ENCODE measurements at regions not wholly inside any gene's neighbourhood (a gene's known extent, or its start where the extent isn't known, plus 50 kb on each side); places are given as distances from the start of the nearest gene placed in this dataset.
A peak's percentile ranks its signal among the peaks of the same experiment; 100 is the strongest.

GRCh38 chr17:70906808-70907207 is 737.5 kb downstream of the KCNJ2 start:
- H3K9ac ChIP-seq (ENCODE audit: low read length in 3 of 3), result no peak overlapping the region
- H3K4me3 ChIP-seq (ENCODE audit: low read length in 3 of 3), result no peak overlapping the region
- no peaks in the 10 kb centered on the region for H3K36me3 ChIP-seq (ENCODE audit: control insufficient read depth in 2 of 3, insufficient read depth in 3 of 3, low read length in 3 of 3)
- TF ChIP-seq, protein P1, sequence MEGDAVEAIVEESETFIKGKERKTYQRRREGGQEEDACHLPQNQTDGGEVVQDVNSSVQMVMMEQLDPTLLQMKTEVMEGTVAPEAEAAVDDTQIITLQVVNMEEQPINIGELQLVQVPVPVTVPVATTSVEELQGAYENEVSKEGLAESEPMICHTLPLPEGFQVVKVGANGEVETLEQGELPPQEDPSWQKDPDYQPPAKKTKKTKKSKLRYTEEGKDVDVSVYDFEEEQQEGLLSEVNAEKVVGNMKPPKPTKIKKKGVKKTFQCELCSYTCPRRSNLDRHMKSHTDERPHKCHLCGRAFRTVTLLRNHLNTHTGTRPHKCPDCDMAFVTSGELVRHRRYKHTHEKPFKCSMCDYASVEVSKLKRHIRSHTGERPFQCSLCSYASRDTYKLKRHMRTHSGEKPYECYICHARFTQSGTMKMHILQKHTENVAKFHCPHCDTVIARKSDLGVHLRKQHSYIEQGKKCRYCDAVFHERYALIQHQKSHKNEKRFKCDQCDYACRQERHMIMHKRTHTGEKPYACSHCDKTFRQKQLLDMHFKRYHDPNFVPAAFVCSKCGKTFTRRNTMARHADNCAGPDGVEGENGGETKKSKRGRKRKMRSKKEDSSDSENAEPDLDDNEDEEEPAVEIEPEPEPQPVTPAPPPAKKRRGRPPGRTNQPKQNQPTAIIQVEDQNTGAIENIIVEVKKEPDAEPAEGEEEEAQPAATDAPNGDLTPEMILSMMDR (IDR thresholded peaks at IDR 0.05; ENCODE audit: borderline replicate concordance, extremely low read depth, insufficient read depth), result no peak
- peak in 2 of 5 donors; percentile 15 to 30 for DNase-seq
- no peaks in the 10 kb centered on the region for H3K27me3 ChIP-seq (ENCODE audit: control insufficient read depth, insufficient read depth, low read length)
- FAIRE-seq, result no peak
- H3K4me1 ChIP-seq (ENCODE audit: control insufficient read depth in 2 of 3, insufficient read depth in 2 of 3, low read depth in 1 of 3, low read length in 3 of 3), result no peaks in the 10 kb centered on the region
- intact Hi-C loops (cut with DNase I), result no loop called here
- H3K9me3 ChIP-seq (ENCODE audit: control insufficient read depth in 2 of 3, insufficient read depth in 1 of 3, low read length in 3 of 3), result peaks cover 0 to 3% (median 0%) of the 10 kb centered on the region in 3 donors
- no peak overlapping the region for H3K27ac ChIP-seq (ENCODE audit: low read depth in 2 of 2, low read length in 2 of 2)

GRCh38 chr17:70912716-70913485 is 743.6 kb downstream of the KCNJ2 start:
- TF ChIP-seq, protein P1 (IDR thresholded peaks at IDR 0.05; ENCODE audit: borderline replicate concordance, extremely low read depth, insufficient read depth), result no peak
- H3K4me1 ChIP-seq (ENCODE audit: control insufficient read depth in 2 of 3, insufficient read depth in 2 of 3, low read depth in 1 of 3, low read length in 3 of 3), result no peaks in the 10 kb centered on the region
- peak in 1 of 5 donors; percentile 27 for DNase-seq
- intact Hi-C loops (cut with DNase I), result no loop called here
- peaks cover 0 to 12% (median 0%) of the 10 kb centered on the region in 3 donors for H3K9me3 ChIP-seq (ENCODE audit: control insufficient read depth in 2 of 3, insufficient read depth in 1 of 3, low read length in 3 of 3)
- no peak overlapping the region for H3K27ac ChIP-seq (ENCODE audit: low read depth in 2 of 2, low read length in 2 of 2)
- no peaks in the 10 kb centered on the region for H3K36me3 ChIP-seq (ENCODE audit: control insufficient read depth in 2 of 3, insufficient read depth in 3 of 3, low read length in 3 of 3)
- FAIRE-seq, result no peak
- H3K4me3 ChIP-seq (ENCODE audit: low read length in 3 of 3), result no peak overlapping the region
- no peak overlapping the region for H3K9ac ChIP-seq (ENCODE audit: low read length in 3 of 3)
- H3K27me3 ChIP-seq (ENCODE audit: control insufficient read depth, insufficient read depth, low read length), result no peaks in the 10 kb centered on the region

GRCh38 chr17:70916469-70916868 is 747.1 kb downstream of the KCNJ2 start:
- FAIRE-seq, result no peak

More at GRCh38 chr17:70916469-70916868, 747.1 kb downstream of the KCNJ2 start:
- intact Hi-C loops (cut with DNase I), result no loop called here
- DNase-seq, result no peak
- no peak overlapping the region for H3K9ac ChIP-seq (ENCODE audit: low read length in 3 of 3)
- no peak overlapping the region for H3K4me3 ChIP-seq (ENCODE audit: low read length in 3 of 3)
- TF ChIP-seq, protein P1 (IDR thresholded peaks at IDR 0.05; ENCODE audit: borderline replicate concordance, extremely low read depth, insufficient read depth), result no peak
- H3K4me1 ChIP-seq (ENCODE audit: control insufficient read depth in 2 of 3, insufficient read depth in 2 of 3, low read depth in 1 of 3, low read length in 3 of 3), result no peaks in the 10 kb centered on the region
- peaks cover 0 to 12% (median 0%) of the 10 kb centered on the region in 3 donors for H3K9me3 ChIP-seq (ENCODE audit: control insufficient read depth in 2 of 3, insufficient read depth in 1 of 3, low read length in 3 of 3)
- no peaks in the 10 kb centered on the region for H3K36me3 ChIP-seq (ENCODE audit: control insufficient read depth in 2 of 3, insufficient read depth in 3 of 3, low read length in 3 of 3)
- no peak overlapping the region for H3K27ac ChIP-seq (ENCODE audit: low read depth in 2 of 2, low read length in 2 of 2)
- H3K27me3 ChIP-seq (ENCODE audit: control insufficient read depth, insufficient read depth, low read length), result no peaks in the 10 kb centered on the region

All from kidney (tissue), 13 donors.